ENCODE measurements at regions not wholly inside any gene's neighbourhood (a gene's known extent, or its start where the extent isn't known, plus 50 kb on each side); places are given as distances from the start of the nearest gene placed in this dataset.

- Histone ChIP-seq H3K27ac (ENCODE audit: low read length) (no peak overlapping the region), H3K27me3 (ENCODE audit: low read length) (no peaks in the 10 kb centered on the region), H2AFZ (ENCODE audit: low read length) (no peak overlapping the region), H4K20me1 (ENCODE audit: low read length) (no peaks in the 10 kb centered on the region), H3K36me3 (ENCODE audit: low read depth, low read length) (no peaks in the 10 kb centered on the region), H3K79me2 (ENCODE audit: low read length) (no peaks in the 10 kb centered on the region), H3K9me3 (ENCODE audit: low read length) (peaks cover 15% of the 10 kb centered on the region; the same call in 1 of the 2 replicates), H3K4me2 (ENCODE audit: low read length) (no peak overlapping the region), H3K9me2 (replicated peaks; ENCODE audit: low read length) (no peaks in the 10 kb centered on the region), H3K4me1 (ENCODE audit: insufficient read depth, low read length) (no peaks in the 10 kb centered on the region), H3K4me3 (ENCODE audit: low read length) (no peak overlapping the region), H3K9ac (ENCODE audit: low read length) (no peak overlapping the region), H3F3A (ENCODE audit: low read length, unreplicated experiment) (no peaks in the 10 kb centered on the region)
- ATAC-seq (no peak), DNase-seq (no peak)
- no peak for TF ChIP-seq CTCF (conservative IDR thresholded peaks at IDR 0.05; ENCODE audit: low read depth, low read length)
- TF ChIP-seq EZH2phosphoT487 (IDR thresholded peaks at IDR 0.05; ENCODE audit: borderline replicate concordance, low read length), result no peak
- TF ChIP-seq EZH2 (IDR thresholded peaks at IDR 0.05; ENCODE audit: low read length, unreplicated experiment), result no peak
- no TSS peak for BruUV-seq (replicated peaks)
- intact Hi-C loops (cut with micrococcal nuclease), result no loop called here
- ChIA-PET CTCF (no interaction called here), POLR2A (ENCODE audit: unreplicated experiment) (interaction anchor here (0.7 kb wide), 1 partner anchor 740 kb away, joined by 3 read pairs; no protein-coding TSS in a partner anchor)
Observed at GRCh38 chr14:48738186-48738925, 847.8 kb downstream of the RPS29 start.

GRCh38 chr14:48735607-48736006 lies 850.6 kb downstream of the RPS29 start:
- Histone ChIP-seq H3K9me3 (ENCODE audit: low read length) (peaks cover 15% of the 10 kb centered on the region; the same call in 1 of the 2 replicates), H3K27me3 (ENCODE audit: low read length) (no peaks in the 10 kb centered on the region), H3K4me3 (ENCODE audit: low read length) (no peak overlapping the region), H3K4me2 (ENCODE audit: low read length) (no peak overlapping the region), H3K79me2 (ENCODE audit: low read length) (no peaks in the 10 kb centered on the region), H3K4me1 (ENCODE audit: insufficient read depth, low read length) (no peaks in the 10 kb centered on the region), H2AFZ (ENCODE audit: low read length) (no peak overlapping the region), H4K20me1 (ENCODE audit: low read length) (no peaks in the 10 kb centered on the region), H3K36me3 (ENCODE audit: low read depth, low read length) (no peaks in the 10 kb centered on the region), H3K9me2 (replicated peaks; ENCODE audit: low read length) (no peaks in the 10 kb centered on the region), H3K27ac (ENCODE audit: low read length) (no peak overlapping the region), H3K9ac (ENCODE audit: low read length) (no peak overlapping the region), H3F3A (ENCODE audit: low read length, unreplicated experiment) (no peaks in the 10 kb centered on the region)
- intact Hi-C loops (cut with micrococcal nuclease), result no loop called here
- TF ChIP-seq EZH2 (IDR thresholded peaks at IDR 0.05; ENCODE audit: low read length, unreplicated experiment) (no peak), CTCF (conservative IDR thresholded peaks at IDR 0.05; ENCODE audit: low read depth, low read length) (no peak), EZH2phosphoT487 (IDR thresholded peaks at IDR 0.05; ENCODE audit: borderline replicate concordance, low read length) (no peak)
- POLR2A ChIA-PET (ENCODE audit: unreplicated experiment), result no interaction called here
- BruUV-seq (replicated peaks), result no TSS peak
- CTCF ChIA-PET, result no interaction called here
- ATAC-seq (no peak), DNase-seq (no peak)

GRCh38 chr14:48731260-48731659 lies 854.9 kb downstream of the RPS29 start:
- H3K9me3 ChIP-seq (ENCODE audit: low read length), result peaks cover 15% of the 10 kb centered on the region; the same call in 1 of the 2 replicates
- no peak overlapping the region for H2AFZ ChIP-seq (ENCODE audit: low read length)
- H3K4me2 ChIP-seq (ENCODE audit: low read length), result no peak overlapping the region
- no peaks in the 10 kb centered on the region for H4K20me1 ChIP-seq (ENCODE audit: low read length)
- ChIA-PET POLR2A (ENCODE audit: unreplicated experiment) (no interaction called here), CTCF (no interaction called here)
- no peaks in the 10 kb centered on the region for H3K79me2 ChIP-seq (ENCODE audit: low read length)
- no peaks in the 10 kb centered on the region for H3K4me1 ChIP-seq (ENCODE audit: insufficient read depth, low read length)
- no peak overlapping the region for H3K27ac ChIP-seq (ENCODE audit: low read length)
- no peaks in the 10 kb centered on the region for H3K36me3 ChIP-seq (ENCODE audit: low read depth, low read length)
- TF ChIP-seq EZH2phosphoT487 (IDR thresholded peaks at IDR 0.05; ENCODE audit: borderline replicate concordance, low read length) (no peak), EZH2 (IDR thresholded peaks at IDR 0.05; ENCODE audit: low read length, unreplicated experiment) (no peak), CTCF (conservative IDR thresholded peaks at IDR 0.05; ENCODE audit: low read depth, low read length) (no peak)
- intact Hi-C loops (cut with micrococcal nuclease), result no loop called here
- no peaks in the 10 kb centered on the region for H3K27me3 ChIP-seq (ENCODE audit: low read length)
- no peak overlapping the region for H3K9ac ChIP-seq (ENCODE audit: low read length)
- DNase-seq (peak; percentile 27), ATAC-seq (no peak)
- no peaks in the 10 kb centered on the region for H3F3A ChIP-seq (ENCODE audit: low read length, unreplicated experiment)
- H3K4me3 ChIP-seq (ENCODE audit: low read length), result no peak overlapping the region
- no peaks in the 10 kb centered on the region for H3K9me2 ChIP-seq (replicated peaks; ENCODE audit: low read length)
- BruUV-seq (replicated peaks), result no TSS peak
